OCI-M1 (cell line): ENCODE measurements at regions not wholly inside any gene's neighbourhood (a gene's known extent, or its start where the extent isn't known, plus 50 kb on each side); places are given as distances from the start of the nearest gene placed in this dataset.

Experiments used
- DNase-seq: peaks from one replicate; lab custom pipeline; 2025; lab: John Stamatoyannopoulos, UW

DNA sequence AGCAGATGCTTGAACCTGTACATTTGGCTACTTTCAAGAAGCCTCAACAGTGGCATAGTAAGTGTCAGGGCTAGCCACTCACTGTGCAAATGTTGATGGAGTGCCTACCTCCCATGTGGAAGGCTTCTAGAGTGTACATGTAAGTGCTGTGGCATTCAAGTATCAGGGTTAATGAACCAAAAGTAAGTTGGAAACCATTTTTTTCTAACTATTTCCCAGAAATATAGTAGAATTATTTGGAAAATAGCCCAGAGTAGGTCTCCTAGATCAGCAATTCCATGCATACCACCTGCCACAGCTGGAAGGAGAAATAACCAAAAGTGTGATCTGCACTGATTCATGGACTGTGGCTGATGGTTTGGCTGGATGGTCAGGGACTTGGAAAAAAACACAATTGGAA, 53.3 kb downstream of the FOXD1 start:
- no peak for DNase-seq

DNA sequence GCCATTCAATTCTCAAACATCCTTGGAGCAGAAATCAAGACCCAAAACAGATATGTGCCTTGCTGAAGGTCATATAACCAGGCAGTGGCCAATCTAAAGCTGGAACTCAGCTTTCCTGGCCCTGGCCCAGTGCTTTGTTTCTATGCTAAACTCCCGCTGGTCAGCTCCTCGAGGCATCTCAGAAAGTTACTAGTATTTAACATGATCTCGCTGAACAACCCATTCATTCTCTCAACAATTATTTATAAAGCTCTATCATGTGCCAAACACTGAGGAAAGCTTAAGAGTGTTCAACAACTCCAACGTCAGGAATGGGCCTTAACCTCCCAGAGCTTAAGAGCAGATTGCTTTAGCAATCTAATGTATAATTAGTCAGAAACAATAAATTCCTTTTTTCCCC, 54.0 kb downstream of the FOXD1 start:
- DNase-seq = no peak

DNA sequence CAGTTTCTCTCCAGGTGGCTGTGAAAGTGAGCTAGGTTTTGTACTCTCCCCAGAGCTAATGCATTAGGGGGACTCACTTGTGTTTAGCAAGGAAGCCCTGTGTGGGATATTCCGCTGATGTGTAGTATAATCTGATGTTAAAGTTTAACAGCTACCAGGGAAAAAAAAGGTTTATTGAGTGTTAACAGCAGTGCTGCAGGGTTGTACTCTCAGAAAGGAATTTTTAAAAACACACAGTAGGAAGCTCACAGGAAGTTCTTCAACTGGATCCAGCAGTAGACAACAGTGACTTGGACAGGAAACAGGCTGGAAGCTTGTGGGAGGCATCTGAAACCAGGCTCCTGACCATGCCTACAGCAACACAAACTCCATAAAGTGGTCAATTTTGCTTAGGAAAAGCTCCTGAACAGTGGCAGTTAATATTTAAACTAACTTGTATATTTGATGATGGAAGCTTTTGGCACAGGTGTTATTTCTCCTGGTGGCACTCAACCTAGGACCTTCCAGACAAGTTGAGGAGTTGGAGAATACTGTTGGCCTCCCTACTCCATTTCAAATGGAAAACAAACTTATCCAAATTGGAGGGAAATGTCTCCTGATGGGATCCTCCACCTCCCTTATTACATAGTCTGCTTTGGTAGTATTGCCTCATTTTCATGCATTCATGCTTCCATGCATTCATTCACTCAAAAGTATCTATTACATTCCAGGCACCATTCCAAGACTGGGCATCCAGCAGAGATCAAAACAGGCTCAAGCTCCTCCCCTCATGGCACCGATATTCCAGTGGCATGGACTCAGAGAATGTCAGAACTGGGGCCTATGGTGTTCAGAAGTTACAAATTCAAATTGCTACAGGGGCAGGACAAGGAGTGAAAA, 54.7 kb downstream of the FOXD1 start:
- DNase-seq = no peak

DNA sequence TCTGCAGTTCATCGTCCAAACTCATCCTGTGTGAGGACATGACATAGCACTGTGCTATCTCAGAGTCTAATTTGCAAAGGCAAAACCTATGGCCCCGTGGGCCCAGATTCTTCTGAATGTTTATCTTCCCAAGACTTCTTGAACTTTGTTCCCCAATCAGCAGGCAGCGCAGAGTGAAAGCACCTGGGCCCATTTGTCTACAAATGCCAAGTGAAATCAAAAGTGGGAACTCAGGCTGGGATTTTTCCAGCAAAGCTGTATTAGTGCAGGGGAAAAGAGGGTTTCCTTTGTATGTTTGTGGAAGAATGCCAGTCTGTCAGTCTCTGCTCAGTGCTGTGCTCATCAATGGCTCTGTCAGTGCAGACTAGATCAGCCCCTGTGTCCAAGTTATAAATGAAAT, 55.8 kb downstream of the FOXD1 start:
- no peak for DNase-seq

DNA sequence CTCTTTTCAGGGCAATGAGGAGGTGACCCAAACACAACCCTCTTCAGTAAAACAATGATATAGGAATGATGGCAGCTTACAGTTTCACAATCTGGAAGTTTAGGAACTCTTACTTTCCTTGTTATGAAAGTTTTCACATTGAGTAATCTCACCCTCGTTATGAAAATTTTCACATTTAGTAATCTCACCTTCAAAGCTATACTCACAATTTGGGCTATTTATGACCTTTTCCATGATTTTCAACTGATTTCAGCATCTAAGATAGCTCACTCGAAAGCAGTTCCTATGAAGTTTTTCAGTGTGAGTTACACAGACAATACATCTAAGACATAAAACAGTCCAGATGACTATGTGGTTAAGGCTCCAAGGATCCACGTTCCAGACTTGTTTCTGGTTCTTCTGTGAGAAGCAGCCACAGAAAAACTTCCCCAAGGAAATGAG, 57.1 kb downstream of the FOXD1 start:
- DNase-seq = no peak

DNA sequence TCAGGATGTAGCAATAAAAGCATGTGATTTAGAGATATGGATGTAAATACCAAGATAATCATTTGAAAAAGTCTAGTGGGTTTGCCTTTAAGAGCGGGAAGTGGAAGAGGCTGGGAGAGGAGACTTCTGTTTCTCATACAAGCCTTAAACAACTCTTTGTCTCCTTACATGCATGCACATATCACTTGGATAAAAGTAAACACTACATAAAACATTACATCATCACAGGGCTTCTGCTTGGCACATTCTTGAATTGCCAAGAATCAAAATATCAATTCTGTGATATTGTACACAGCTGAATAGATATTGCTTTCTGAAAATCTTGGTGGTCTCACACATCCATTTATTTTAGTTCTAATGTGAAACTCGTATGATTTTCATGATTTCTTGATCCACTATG, 57.6 kb downstream of the FOXD1 start:
- no peak for DNase-seq

DNA sequence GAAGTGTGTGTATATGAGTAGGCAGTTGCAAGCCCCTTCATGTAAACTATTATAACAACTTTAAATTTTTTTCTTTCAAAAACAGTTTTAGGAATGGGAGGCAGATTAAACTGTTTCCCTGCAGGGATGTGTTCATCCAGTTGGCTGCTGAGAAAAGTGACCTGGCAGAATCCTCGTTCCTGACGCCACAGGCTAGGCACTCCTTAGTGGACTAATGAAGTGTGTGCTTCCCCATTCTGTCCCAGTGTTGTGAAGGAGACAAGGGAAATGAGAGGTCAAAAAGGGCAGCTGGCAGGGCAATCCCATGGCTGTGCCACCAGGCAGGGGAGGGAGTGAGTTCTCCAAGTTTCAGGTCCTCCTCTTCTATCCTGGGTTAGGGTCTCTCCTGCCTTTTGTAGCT, 59.8 kb downstream of the FOXD1 start:
- no peak for DNase-seq

DNA sequence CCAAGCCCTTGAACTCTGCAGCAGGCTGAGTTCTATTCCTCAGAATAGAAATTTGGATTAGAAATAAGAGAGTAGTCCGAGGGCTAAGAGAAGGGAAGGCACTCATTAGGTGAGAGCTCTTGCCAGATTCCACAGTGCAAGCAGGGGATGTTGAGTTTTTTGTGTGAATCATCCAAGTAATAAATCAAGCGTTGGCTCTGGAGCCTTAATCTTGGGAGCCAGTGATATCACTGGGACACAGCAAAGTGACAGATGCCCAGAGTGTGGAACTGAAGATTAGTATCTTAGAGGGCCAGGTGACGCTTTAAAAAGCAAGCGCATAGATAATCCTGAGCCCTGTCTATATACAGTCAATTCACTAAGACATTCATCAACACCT, 60.3 kb downstream of the FOXD1 start:
- DNase-seq = no peak

DNA sequence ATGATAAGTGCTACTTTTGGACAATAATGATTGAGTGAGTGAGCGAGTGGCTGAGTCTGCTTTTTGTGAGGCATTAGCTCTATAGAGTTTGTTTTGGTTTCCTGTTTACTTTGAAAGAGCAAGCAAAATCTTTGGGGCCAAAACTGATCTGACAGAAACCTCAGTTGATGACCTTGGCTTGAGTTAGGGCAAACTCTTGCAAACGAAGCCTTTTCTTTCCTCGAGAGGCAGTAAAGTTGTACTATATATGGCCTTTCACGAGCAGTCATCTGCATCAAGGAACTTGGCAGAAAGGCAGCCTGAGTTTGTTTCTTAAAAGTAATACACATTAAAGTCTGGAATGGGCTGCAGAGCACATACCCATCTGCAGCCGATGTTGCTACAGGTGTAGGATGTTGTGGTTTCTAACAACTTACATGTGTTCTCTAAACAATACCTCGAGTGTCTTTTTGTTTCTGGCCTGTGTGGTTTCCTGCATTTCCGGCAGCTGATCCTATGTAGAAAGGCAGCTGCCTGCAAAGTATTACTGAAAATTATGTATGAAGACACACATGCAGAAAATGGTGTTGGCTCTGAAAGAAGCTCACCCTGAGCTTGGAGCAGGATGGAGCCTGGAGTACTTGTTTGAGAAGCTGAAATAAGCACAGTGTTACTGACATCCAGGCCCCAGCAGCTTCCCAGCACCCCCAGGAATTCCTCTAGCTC, 60.8 kb downstream of the FOXD1 start:
- no peak for DNase-seq

DNA sequence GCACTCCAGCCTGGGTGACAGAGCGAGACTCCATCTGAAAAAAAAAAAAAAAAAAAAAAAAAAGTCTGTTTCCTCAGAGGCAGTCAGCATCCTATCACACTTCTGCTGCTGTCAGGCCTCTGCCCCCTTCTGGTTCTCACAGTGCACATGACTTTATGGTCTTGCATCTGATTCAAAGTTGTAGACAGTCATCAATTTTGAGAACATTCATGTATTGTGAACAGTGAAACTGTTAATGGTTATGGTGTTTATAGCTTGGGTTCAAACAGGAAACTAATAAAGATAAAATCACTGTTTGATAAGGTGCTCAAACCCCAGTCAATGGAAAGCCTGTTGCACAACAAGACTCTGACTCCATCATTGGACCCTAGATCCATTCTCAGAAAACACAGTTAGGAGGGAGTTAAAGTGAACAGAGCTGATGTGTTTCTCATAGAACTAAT, 61.4 kb downstream of the FOXD1 start:
- DNase-seq = no peak

DNA sequence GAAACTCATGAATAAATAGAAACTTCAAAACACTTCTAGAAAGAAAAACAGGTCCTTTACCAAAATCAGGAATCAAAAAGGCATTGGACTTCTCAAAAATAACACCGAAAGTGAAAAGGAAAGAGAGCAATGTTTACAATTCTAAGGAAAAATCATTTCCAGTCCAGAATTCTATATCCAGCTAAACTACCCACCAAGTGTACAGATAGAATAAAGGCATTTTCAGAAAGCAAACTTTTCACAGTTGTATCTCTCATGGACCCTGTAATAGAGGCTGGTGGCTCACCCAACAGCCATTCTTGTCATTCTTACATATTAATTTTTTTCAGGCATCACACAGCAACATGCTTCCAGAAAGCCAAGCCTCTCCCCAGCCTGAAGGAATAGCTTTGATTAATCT, 63.7 kb downstream of the FOXD1 start:
- DNase-seq = no peak

DNA sequence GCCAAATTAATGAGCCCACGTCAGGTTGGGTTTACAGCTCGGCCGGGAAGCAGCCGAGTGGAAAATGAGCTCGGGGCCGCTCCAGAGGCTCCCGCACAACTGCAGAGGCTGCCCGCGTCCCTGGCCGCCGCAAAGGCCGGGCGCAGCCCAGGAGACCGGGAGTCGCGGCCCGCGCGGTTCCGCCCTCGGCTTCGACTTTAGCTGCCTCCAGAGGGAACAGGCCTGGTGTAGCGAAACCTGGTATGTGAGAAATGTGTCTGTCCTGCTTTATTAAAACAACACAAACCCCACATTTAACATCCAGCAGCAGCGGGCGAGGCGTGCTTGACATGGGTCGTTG, 66.2 kb downstream of the FOXD1 start:
- DNase-seq = no peak

DNA sequence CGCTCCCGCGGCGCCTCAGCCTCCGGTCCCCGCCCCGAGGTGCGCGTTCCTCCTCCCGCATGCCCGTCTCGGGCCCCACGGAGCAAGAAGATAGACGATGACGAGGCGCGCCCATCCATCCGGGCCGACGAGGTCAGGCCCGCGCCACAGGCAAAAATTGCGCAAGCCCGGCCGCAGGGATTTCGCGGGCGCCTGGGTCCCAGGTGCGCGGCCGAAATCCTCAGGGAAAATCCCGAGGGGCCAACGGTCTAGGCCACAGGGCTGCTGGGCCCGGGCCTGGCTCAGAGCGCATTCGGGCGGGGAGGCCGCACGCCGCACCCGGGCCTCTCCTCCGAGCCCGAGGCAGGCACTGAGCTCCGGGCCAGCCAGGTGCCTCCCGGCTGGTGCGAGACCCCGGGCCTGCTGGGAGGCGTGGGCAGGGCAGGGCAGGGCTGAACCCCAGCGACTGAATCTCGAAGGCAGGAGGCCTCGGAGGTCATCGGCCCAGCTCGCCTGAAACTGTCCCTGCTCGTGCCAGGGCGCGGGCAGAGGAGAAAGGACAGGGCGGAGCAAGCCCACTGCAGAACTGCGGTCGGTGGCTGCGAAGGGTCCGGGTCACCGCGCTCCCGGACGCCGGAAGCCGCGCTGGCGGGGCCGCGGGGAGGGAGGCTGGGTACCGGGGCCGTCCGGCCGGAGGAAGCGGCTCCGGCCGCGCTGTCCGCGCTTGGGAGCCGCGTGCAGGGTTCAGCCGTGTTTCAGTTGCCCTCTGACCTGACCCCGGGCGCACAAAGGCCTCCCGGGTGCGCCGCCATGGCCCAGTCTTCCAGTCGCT, 66.8 kb downstream of the FOXD1 start:
- DNase-seq = no peak

DNA sequence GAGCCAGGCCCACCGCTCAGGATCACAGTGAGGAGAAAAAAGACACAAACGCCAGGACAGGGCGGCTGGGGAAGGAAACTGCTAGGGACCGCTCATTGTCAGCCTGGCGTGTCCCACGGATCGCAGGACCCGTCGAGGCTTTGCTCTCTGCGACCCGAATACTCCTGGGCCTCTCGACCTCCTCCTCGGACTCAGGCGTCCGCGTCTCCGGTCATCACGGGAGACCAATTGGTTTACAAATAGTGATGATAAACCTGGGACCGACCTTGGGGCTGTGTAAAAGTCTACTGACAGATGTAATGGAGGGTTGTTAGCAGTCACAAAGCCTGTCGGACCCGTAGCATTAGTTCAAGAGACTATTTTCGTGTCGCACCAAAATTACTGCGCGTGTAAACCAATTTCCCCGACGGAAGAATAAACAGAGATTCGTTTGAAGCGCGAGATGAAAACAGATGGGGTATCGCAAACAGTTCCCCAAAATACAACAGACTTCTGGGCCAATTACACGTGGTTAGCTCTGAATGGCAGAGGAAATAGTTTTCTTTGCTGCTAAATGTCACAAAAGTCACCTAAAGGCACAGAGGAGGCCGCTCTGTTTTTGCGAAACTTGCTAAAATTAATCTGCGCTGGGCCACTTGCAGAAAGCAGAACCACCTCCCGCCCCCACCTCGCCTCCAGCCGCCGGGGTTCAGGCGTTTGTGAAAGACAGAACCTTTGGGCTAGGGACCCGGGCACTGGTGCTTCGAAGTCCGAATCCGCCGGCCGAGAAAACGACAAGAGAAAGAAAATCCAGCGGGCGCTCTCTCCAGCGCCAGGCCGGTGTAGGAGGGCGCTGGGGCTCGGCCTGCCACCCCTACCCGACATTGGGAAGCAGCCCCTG, 67.6 kb downstream of the FOXD1 start:
- no peak for DNase-seq

DNA sequence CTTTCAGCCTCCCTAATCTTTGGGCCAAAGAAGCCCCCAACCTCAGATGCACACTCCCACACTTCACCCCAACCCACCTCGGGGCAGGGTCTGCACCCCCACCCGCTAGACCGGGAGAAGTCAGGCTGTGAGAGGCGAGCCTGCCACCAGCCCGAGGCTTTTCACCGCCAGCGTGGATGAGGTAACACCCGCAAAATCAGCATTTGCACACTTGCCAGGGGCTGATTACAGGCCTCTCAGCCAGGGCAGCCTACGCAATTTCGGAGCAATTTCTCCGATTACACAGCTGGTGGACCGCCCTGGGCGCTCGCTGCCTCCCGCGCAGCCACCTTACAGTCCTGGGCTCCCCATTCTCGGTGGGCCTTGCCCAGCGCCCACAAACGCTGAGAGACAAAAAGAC, 68.5 kb downstream of the FOXD1 start:
- DNase-seq = no peak

DNA sequence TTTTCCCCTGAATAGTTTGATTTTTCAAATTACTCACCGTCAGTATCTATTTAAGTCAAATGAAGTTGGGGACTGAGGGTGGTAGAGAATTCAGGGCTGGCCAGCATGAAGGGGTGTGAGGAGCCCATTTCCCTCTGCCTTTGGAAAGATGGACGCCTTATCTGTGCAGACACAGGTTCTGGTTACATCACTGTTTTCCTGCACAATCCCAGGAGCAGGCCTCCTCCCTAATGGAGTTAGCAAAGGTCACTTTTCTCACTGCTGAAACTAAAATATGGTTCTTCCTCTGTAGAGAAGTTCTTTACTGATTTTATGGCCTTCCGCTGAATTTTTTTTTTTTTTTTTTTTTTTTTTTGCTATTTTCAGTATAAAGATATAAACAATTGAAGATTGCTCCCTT, 69.1 kb downstream of the FOXD1 start:
- no peak for DNase-seq

DNA sequence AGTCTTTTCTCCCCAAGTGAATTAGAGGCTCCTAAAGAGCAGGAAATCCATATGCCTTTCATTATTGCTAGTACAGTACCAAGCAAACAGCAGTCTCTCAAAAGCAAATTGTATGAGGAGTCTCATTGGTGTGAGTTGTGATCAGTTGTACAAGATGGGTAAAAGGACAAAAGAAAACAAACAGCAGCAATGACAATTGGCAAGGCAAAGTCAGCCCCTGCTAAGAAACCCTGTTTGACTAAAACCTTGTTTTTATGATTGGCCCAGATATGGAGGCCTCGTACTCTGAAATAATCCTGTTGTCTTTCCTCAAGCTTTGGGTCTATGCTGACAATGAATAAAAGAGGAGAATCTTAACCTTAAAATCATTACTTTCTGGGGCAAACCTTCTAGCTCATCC, 69.8 kb downstream of the FOXD1 start:
- no peak for DNase-seq

DNA sequence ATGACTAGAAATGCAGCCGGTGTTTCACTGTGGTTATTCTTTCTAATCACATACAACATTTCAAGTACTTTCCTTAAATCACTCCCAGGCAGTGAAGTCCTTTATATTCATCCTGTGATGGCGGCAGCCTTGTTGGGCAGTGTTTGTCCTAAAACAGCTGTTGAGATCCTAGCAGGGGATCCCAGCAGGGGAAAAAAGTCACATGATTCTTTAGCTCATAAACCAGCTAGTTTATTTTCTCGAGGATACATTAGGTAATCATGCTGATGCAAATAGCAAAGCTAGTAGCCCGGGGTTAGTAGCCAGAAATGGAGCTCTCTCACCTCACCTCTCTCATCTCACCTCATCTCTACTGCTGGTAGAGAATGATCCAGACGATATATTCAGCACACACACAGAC, 70.5 kb downstream of the FOXD1 start:
- DNase-seq = no peak

DNA sequence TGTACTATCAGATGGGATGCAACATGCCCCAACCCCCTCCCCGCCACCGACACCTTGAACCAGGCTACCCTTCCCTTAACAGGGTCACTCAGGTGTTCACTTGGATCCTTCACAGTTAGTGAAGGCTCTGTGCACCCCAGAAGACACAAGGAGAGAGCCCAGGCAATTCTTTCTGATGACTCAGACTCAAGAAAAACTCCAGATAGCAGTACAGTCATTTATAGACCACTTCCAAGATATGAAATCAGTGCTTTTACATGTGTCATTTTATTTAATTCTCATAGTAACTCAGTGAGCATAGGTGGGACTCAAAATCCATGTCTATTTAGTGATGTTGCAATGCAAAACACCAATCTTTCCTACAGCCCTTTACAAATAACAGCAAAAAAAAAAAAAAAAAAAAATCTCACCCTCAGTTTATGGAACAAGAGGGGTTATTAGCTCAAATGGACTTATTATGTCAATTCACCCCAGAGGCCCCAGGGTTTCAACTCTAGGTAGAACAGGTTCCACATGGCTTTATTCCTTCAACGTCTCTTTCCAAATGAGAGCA, 71.9 kb downstream of the FOXD1 start:
- no peak for DNase-seq

DNA sequence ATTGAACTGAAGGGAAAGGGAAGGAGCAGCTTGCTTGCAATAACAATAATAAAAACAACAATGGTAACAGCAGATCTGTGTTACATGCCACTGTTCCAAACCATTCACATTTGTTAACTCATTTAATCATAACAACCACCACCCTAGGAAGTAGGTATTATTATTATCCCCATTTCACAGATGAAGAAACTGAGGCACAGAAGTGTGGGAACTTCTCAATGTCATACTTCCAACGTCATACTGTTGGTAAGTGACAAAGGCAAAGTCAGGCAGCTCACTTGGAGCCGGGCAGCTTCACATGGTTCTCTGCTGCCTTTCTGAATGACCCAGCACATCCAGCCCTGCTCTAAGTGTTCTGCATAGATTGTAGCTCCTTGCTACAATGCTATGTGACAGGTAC, 72.6 kb downstream of the FOXD1 start:
- DNase-seq = no peak

DNA sequence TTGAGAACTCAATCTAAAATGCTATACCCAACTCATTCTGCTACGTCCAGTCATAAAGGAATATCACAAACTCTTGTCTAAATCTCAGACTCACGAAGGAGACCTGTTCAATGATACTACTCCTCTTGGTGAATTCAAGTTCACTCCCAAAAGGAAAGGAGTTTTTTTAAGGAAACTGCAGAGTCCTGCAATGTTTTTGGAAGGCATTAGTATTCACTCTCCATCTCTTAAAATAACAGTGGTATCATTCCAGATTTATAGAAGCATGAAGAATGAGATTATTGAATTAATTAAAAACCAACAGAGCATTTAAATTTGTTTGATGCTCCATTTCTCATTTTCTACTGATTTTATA, 73.4 kb downstream of the FOXD1 start:
- no peak for DNase-seq
